ENCODE measurements at regions not wholly inside any gene's neighbourhood (a gene's known extent, or its start where the extent isn't known, plus 50 kb on each side); places are given as distances from the start of the nearest gene placed in this dataset.

DNA sequence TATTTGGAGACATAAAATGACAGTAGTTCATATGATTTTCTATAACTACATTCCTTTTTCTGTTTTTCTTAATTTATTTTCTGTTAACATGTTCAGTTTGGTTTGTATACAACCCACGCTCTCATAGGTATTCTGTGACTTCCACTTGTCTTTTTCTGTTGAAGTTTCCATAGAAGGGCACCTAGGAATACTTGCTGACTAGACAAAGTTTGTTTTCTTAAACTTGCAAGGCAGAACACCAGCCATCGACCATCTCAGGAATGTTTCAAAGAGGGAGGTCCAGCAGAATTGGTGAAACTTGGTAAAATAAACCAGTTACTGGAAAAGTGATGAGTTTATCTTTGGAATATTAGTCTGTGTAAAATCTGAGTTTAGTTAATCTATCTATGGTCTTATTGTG is 403.2 kb upstream of the CADM2 start:
- TF ChIP-seq POLR2A (IDR thresholded peaks at IDR 0.05) = no peak
- TF ChIP-seq, protein P1, sequence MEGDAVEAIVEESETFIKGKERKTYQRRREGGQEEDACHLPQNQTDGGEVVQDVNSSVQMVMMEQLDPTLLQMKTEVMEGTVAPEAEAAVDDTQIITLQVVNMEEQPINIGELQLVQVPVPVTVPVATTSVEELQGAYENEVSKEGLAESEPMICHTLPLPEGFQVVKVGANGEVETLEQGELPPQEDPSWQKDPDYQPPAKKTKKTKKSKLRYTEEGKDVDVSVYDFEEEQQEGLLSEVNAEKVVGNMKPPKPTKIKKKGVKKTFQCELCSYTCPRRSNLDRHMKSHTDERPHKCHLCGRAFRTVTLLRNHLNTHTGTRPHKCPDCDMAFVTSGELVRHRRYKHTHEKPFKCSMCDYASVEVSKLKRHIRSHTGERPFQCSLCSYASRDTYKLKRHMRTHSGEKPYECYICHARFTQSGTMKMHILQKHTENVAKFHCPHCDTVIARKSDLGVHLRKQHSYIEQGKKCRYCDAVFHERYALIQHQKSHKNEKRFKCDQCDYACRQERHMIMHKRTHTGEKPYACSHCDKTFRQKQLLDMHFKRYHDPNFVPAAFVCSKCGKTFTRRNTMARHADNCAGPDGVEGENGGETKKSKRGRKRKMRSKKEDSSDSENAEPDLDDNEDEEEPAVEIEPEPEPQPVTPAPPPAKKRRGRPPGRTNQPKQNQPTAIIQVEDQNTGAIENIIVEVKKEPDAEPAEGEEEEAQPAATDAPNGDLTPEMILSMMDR (IDR thresholded peaks at IDR 0.05) = no peak

All from body of pancreas (tissue), 4 donors.